Fibroblast of villous mesenchyme (primary cell): ENCODE measurements at regions not wholly inside any gene's neighbourhood (a gene's known extent, or its start where the extent isn't known, plus 50 kb on each side); places are given as distances from the start of the nearest gene placed in this dataset.
"Not testable (repeated sequence)": the region's sequence is repeated elsewhere in the genome, so short reads cannot be mapped to it uniquely, and the experiment has no call there.

Source experiments
- DNase-seq: peaks from one replicate; pipeline ENCODE4 v3.0.0-alpha.2; 2010; ENCODE audit warnings: low read depth
- H3K4me3 ChIP-seq: 2 replicates; pipeline ENCODE4 v1.5.1; 2011; ENCODE audit warnings: low read depth, mild to moderate bottlenecking, low read length
- CTCF ChIP-seq: IDR thresholded peaks from 2 replicates; pipeline ENCODE4 v1.5.1; 2012; ENCODE audit warnings: low read depth, mild to moderate bottlenecking, low read length; ENCODE audit not compliant: insufficient read depth

GRCh38 chr3:5768281-5768945 is 580.9 kb downstream of the EDEM1 start:
- no peak overlapping the region for H3K4me3 ChIP-seq
- no peak for DNase-seq
- TF ChIP-seq CTCF = no peak

GRCh38 chr3:5769825-5770224 is 582.3 kb downstream of the EDEM1 start:
- no peak overlapping the region for H3K4me3 ChIP-seq
- no peak for TF ChIP-seq CTCF
- DNase-seq = no peak

GRCh38 chr3:5774337-5774736 is 586.8 kb downstream of the EDEM1 start:
- no peak for TF ChIP-seq CTCF

GRCh38 chr3:5775100-5775499 is 587.6 kb downstream of the EDEM1 start:
- not testable (repeated sequence) for DNase-seq, H3K4me3 ChIP-seq

More at GRCh38 chr3:5774337-5774736, 586.8 kb downstream of the EDEM1 start:
- no peak overlapping the region for H3K4me3 ChIP-seq
- no peak for DNase-seq

- no peak overlapping the region for H3K4me3 ChIP-seq
- no peak for TF ChIP-seq CTCF
- no peak for DNase-seq
Measured at GRCh38 chr3:5784690-5785089, 597.2 kb downstream of the EDEM1 start.

GRCh38 chr3:5787861-5788488 is 600.5 kb downstream of the EDEM1 start:
- no peak for TF ChIP-seq CTCF
- H3K4me3 ChIP-seq = no peak overlapping the region
- DNase-seq = no peak

- DNase-seq = no peak
- no peak for TF ChIP-seq CTCF
- H3K4me3 ChIP-seq = no peak overlapping the region
Measured at GRCh38 chr3:5788496-5788895, 601.0 kb downstream of the EDEM1 start.
